Activated T-cell treated with anti-CD3 and anti-CD28 coated beads, Interleukin-2, amount 50 U/mL, for 72 hours (primary cell): ENCODE measurements at regions not wholly inside any gene's neighbourhood (a gene's known extent, or its start where the extent isn't known, plus 50 kb on each side); places are given as distances from the start of the nearest gene placed in this dataset.

ENCODE experiments used
- ATAC-seq, 2 donors: fragments of 150-1000 bp; cut with Tn5 transposase; replicated peaks in 1 of 2; 2 replicates each; pipeline ENCODE4 v1.10.0; 2021; ENCODE audit warnings: moderate library complexity in 2 of 2, mild to moderate bottlenecking in 1 of 2
- DNase-seq, 2 donors: peaks; one replicate each; pipeline ENCODE4 v3.0.0; 2021 to 2022; ENCODE audit warnings: mixed read lengths in 1 of 2
- H3K27ac Mint-ChIP-seq: one replicate; pipeline ENCODE4 v1.8.0; 2022; ENCODE audit warnings: mild to moderate bottlenecking, moderate library complexity, mixed read lengths
- H3K27me3 Mint-ChIP-seq: one replicate; pipeline ENCODE4 v1.8.0; 2022; ENCODE audit warnings: low read depth, mixed read lengths
- H3K36me3 Mint-ChIP-seq, 2 donors: one replicate each; pipeline ENCODE4 v1.8.0; 2022; ENCODE audit warnings: mixed read lengths in 2 of 2, mild to moderate bottlenecking in 1 of 2; ENCODE audit not compliant: insufficient read depth in 2 of 2
- H3K4me1 Mint-ChIP-seq: one replicate; pipeline ENCODE4 v1.8.0; 2022; ENCODE audit warnings: low read depth, mixed read lengths
- H3K4me3 Mint-ChIP-seq, 2 donors: one replicate each; pipeline ENCODE4 v1.8.0; 2022; ENCODE audit warnings: mild to moderate bottlenecking in 2 of 2, mixed read lengths in 2 of 2, moderate library complexity in 2 of 2
- H3K9me3 Mint-ChIP-seq, 2 donors: one replicate each; pipeline ENCODE4 v1.8.0; 2022; ENCODE audit warnings: mixed read lengths in 2 of 2

GRCh38 chr2:8631465-8632005, 50.3 kb upstream of the ID2 start:
- no peak overlapping the region for H3K27ac Mint-ChIP-seq
- H3K36me3 Mint-ChIP-seq: no peaks in the 10 kb centered on the region
- no peaks in the 10 kb centered on the region for H3K27me3 Mint-ChIP-seq
- no peak overlapping the region for H3K4me3 Mint-ChIP-seq
- DNase-seq: no peak
- H3K4me1 Mint-ChIP-seq: peaks cover 6% of the 10 kb centered on the region
- no peak for ATAC-seq
- no peaks in the 10 kb centered on the region for H3K9me3 Mint-ChIP-seq
